Activated CD4-positive, alpha-beta T cell treated with anti-CD3 and anti-CD28 coated beads for 48 hours (primary cell): ENCODE measurements at regions not wholly inside any gene's neighbourhood (a gene's known extent, or its start where the extent isn't known, plus 50 kb on each side); places are given as distances from the start of the nearest gene placed in this dataset.

Experiments
- DNase-seq: peaks from one replicate; pipeline ENCODE4 v3.0.0-alpha.2; 2020

DNA sequence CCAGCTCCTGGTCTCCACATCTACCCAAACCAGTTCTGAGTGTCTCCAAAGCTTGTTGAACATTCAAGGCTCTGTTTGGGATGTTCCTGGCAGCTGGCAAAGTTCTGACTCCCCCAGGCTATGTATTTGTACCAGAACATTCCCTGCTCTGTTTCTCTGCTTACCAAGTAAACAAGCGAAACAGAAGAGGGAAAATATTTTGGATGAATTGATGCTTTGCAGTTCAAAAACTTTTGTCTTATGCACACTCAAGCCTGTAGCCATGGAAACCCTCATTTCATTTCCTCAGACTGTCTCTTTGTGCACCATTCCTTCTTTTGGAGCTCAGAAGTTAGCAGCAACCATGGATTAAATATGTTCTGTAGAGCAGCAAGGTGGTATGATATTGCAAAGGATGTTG, 145.8 kb downstream of the ACTL7B start:
- DNase-seq = no peak

GRCh38 chr9:108709126-108709525, 146.7 kb downstream of the ACTL7B start:
- no peak for DNase-seq

DNA sequence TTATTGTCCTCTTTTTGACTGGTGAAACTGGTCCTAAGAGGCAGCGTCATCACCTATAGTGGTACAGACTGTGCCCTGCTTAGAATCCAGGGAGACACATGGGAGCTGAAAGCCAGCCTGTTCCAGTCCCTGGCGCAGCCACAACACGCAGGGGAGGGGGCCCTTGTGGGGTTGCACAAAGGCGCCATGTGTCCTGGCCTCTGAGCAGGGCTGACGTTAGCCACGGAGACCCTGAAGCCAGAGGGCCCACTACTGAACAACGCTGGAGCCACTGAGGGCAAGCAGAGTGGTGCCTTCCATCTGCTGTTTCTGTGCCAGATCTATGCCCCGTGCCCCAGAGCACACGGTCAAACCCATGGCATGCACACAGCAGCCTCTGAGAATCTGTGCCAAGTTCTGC, 147.3 kb downstream of the ACTL7B start:
- DNase-seq = no peak

- DNase-seq = no peak
These were observed 148.7 kb downstream of the ACTL7B start for GRCh38 chr9:108707120-108707519.

DNA sequence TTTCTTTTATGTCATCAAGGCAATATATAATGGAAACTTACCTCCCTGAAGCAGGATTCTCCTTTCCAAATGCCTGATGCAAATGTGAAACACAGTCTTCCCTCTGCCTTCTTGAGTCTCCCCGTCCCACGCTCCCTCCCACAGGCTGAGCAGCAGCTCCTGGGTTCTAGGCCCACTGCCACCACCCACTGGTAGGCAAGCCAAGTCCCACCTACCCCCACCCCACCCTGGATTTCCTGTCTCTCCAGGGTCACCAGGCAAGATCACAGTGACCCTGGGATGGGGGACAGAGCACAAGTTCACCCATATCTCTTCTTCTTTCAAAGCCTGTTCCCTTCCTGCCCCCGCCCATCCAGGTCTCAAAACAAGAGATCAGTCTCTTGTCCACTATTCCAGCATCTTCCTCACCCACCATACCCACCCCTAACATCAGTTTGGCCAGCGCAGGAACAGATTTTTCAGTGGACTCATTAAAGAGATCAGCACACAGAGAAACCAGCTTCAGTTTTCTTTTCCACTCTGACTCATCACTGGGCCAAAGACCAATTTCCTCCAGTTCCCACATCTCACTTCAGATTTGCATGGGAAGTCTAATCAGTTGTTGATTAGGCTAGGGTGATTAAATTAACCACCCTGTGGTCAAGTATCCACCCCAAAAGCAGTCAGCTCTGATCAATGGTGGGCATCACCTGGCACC, 151.5 kb downstream of the ACTL7B start:
- no peak for DNase-seq

DNA sequence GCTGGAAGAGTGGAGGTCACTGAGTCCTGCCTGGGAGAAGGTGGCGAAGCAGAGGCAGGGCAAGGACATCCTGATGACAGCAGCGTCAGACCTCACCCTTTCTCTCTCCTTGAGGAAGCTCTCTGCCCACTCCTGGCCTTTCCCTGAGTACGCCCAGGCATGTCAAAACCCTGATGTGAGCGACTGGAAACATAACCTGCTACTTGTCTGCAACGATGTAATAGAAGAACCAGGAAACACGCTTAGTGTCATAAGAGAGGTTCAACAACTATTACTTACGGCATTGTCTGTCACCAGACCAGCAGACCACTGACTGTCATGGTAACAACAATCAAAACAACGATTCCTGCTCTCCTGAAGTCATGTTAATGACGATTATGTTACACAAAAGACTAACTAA, 152.4 kb downstream of the ACTL7B start:
- DNase-seq = no peak

DNA sequence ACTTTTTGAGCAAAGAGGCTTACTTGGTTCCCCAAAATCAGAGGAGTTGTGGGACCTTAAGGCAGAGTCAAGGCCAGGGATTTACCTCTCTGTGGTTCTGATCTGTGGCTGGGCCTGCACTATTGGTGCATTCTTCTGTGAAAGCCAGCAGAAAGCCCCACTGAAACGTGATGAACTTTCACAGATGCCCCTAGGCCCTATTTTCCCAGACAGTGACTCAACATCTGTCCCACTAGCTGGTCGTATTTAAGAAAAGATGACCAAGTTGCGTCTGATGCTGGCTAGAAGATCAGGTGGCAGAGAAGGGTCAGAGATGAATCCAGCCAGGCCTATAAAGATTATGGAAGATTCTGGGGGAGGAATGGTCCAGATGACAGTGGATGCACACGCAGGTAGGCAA, 153.1 kb downstream of the ACTL7B start:
- DNase-seq = no peak

- DNase-seq = no peak
These were observed 157.0 kb downstream of the ACTL7B start for GRCh38 chr9:108698801-108699200.

- no peak for DNase-seq
These were observed 157.6 kb downstream of the ACTL7B start for GRCh38 chr9:108698231-108698630.

DNA sequence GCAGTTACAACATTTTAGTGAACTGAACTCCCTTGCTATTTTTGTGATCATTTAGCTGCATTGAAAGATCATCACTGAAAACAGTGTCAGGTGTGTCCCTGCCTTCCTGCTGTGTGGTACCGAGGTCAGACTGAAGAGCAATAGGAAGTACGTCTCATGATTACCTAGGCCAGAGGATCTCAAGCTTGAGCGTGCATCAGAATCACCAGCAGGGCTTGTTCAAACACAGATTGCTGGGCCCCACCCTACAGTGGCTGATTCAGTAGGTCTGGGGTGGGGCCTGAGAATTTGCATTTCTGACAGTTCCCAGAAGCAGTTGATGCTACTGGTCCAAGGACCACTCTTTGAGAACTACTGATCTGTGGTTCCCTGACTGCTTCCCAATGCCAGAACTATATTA, 159.6 kb downstream of the ACTL7B start:
- no peak for DNase-seq

DNA sequence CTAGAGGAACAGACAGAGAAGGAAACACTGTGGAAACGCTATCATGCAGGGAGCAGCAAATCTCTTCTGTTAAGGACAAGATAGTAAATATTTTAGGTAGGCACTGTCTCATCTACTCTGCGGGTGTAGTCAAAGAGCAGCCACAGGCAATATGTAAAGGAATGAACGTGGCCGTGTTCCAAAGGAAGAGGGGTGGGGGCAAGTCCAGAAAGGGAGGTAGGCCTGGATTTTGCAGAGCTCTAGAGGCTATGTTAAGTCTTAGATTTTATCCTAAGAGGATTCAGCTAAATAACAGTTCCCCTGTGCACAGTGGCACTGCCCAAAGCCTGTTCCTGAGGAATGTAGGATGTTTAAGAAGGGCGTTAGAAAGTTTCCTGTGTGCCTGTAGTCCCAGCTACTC, 161.6 kb downstream of the ACTL7B start:
- DNase-seq = no peak

DNA sequence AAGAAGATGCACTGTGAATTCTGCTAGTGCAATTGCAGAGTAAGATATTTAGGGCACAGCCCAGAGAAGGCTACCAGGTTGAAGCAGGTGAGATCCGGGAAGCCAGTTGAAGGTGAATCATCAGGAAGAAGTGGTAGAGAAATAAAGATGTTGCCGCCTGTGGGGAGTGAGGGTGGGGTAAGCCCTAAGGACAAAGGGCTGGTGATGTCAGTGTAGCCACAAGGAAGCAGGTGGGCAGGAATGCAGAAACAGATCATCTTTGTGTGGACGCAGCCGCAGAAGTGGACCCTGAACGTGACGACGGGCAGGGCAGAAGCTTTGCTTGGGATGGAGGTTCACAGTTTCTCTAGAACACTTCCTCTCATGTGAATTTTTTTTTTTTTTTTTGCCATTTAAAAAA, 164.2 kb downstream of the ACTL7B start:
- no peak for DNase-seq

DNA sequence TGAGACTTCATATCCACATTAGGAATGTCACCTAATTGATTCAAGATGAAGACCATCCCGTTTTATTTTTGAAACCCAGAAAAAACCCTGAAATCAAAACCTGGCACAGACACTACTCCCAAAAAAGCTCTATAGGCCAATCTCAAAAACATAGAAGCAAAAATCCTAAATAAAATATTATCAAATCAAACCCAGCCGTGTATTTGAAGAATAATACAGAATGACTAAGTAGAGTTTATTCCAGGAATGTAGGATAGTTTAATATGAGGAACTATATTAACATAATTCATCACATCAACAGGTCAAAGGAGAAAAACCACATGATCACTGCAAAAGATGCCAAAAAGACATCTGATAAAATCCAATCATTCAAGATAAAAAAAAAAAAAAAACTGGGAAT, 167.1 kb downstream of the ACTL7B start:
- DNase-seq = no peak

DNA sequence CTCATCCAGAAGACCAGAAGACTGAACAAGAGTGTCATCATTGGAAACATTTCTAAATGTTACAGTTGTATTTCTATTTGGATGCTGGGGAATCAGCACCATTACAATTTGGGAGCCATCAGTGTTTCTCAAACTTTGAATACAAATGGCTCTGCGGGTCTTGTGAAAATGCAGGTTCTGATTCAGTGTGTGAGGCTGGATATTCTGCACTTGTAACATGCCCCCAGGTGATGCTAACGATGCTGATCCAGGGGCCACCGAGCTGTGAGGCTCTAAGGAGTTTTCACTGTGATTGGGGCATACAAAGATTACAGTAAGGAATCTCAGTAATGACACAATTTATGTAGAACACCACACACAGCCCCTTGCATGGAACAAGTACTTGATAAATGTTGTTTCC, 167.7 kb downstream of the ACTL7B start:
- DNase-seq = no peak

DNA sequence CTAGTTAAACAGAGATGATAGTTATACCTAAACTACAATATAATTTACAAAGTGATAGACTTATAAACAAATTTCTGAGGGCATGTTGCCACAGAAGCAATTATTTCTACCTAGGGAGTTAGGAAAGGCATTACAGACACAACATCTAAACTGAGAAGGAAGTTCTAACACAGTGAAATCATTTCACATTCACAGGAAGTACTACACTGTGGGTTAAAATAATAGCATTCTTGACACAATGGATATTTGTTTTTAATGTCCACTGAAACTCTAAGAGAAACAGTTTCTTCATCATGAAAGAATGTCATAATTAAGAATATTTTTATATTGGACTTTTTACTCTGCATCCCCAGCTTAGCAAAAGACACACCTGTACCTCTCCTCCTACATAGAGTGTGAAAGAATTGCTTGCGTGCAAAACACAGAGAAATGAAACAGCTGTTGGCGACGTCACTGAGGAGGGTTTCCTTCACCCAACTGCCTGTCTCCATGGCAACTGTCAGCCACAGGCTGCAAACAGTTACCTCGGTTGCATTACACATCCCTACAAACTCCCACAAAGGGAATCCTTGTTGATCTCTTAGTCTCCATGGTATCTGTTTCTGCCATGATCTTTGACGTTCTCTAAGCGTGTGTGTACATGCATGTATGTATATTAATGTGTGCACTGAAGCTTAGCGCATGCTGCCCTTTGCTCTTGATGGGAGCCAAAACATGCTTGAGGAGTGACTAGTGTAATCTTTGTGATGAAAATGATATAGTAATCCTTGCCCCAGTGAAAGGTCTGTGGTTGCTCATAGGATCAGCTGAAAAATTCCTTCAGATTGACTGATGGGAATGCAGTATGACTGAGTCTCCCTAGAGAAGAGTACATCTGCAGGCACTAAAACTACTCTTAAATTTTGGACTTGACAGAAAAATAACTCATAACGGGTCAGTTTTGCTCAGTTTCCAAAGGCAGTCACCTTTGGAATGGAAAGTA, 168.5 kb downstream of the ACTL7B start:
- DNase-seq = no peak

DNA sequence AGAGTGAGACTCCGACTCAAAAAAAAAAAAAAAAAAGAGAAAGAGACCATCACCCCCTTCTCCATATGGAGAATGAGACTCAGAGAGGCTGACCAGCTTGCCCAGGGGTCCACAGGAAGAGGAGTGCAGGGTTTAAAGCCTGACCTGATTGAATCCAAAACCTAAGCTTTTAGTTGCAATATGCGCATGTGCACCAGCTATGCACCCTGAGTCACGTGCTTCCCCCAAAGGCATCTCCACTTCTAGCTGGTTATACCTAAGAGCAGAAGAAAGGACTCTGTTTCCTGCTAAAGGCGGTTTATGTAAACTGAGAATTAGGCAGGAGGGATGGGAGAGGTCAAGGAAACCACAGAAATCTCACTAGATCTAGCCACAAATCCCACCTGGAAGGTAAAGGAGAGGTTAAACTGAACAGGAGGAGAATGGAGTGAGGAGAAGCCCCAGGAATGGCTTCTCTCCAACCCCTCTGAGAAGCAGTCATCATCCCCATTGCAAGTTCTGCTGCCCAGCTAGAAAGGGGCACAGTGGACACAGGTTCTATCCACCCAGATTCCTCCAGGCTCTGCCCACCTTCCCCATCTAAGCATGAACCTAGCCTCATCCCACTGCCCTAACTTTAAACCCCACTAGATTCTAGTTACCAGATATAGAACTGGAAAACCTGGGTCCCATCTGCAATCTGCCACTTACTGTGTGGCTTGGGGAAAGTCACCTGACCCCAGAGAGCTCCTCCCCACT, 171.3 kb downstream of the ACTL7B start:
- no peak for DNase-seq

GRCh38 chr9:108683245-108683644, 172.5 kb downstream of the ACTL7B start:
- no peak for DNase-seq

DNA sequence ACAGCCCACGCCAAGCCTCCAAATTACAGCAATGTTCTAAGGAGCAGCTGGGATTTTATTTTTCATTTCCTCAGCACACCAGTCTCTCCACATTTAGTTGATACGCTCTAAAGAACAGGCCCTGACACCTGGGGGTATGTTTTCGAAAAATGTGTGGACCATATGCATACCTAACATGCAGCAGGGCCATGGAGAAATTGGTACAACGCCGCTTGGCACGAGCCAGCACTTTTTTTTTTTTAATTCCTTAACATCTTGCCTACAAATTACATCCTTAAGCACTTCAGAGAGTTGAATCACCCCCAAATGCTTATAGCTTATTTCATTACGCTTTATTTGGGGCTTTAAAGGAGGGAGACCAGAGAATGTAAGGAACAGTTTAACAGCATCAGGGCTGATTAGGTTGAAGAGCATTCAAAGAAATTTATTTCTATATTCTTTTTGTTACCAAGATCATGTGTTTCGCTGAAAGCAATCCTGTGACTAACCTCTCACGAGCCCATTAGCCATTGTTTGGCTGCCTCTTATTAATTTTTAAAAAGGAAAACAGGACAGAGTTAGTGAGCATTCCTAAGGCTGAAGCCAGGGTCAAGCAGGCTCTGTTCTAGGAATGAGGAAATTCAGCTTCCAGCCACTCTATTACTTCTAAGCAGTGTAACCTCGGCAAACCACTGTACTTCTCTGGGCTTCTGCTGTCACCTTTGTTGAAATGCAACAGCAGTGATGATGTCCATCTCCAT, 173.8 kb downstream of the ACTL7B start:
- no peak for DNase-seq

- no peak for DNase-seq
These were observed 174.8 kb downstream of the ACTL7B start for GRCh38 chr9:108680946-108681345.

DNA sequence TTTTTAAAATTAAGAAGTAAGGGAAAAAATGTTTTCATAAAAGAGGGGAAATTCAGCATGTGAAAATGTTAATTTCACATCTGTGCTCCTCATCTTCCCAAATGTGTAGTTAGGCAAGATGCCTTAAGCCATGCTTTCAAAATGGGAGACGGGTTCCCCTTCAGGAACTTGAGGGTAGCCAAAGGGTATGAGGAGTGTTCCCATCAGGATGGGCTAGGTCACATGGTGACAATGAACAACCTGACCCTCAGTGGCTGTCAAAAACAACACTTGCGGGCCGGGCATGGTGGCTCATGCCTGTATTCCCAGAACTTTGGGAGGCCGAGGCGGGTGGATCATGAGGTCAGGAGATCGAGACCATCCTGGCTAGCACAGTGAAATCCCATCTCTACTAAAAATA, 178.0 kb downstream of the ACTL7B start:
- DNase-seq = no peak

DNA sequence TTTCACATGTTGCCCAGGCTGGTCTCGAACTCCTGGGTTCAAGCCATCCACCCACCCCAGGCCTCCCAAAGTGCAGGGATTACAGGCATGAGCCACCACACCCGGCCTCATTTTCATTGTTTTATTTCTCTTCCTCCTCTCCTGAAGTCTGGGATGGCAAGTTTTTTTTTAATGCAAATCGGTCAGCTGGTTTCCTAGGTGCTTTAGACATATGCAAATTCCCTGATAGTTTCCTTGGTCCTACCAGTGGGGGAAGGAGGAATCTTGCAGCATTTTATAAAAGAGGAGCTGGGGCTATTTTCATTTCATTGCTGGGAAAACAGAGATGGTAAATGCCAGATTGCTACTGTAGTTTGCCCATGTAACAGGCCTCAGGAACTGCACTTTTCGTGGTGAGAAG, 179.4 kb downstream of the ACTL7B start:
- no peak for DNase-seq

DNA sequence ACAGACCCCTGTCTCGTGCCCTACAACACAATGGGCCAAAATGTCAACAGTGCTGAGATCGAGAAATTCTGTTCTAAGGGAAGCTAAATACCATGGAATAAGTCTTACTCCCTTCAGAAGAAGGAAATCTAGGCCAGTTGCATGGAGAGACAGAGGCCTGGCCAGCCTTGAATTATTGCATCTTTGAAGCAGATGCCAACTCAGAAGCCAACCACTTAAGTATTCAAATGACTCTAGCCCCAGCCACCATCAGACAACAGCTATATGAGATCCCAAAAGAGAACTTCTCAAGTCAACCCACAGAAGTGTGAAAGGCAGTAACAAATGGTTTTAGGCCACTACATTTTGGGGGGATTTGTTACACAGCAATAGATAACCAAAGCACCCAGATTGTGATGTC, 180.1 kb downstream of the ACTL7B start:
- no peak for DNase-seq
